Glutamatergic neuron (in vitro differentiated cells): ENCODE measurements at regions not wholly inside any gene's neighbourhood (a gene's known extent, or its start where the extent isn't known, plus 50 kb on each side); places are given as distances from the start of the nearest gene placed in this dataset.

Source experiments
- DNase-seq: peaks from one replicate; pipeline ENCODE4 v3.0.0; 2022
- H3K27ac Mint-ChIP-seq: one replicate; pipeline ENCODE4 v1.8.0; 2020; ENCODE audit warnings: mild to moderate bottlenecking, mixed read lengths, inconsistent platforms; ENCODE audit not compliant: unreplicated experiment
- H3K27me3 Mint-ChIP-seq: one replicate; pipeline ENCODE4 v1.8.0; 2020; ENCODE audit warnings: mild to moderate bottlenecking, moderate library complexity, mixed read lengths, inconsistent platforms; ENCODE audit not compliant: unreplicated experiment
- H3K36me3 Mint-ChIP-seq: one replicate; pipeline ENCODE4 v1.8.0; 2020; ENCODE audit warnings: mild to moderate bottlenecking, mixed read lengths, inconsistent platforms; ENCODE audit not compliant: unreplicated experiment
- H3K4me1 Mint-ChIP-seq: one replicate; pipeline ENCODE4 v1.8.0; 2020; ENCODE audit warnings: mild to moderate bottlenecking, low read depth, mixed read lengths, inconsistent platforms; ENCODE audit not compliant: unreplicated experiment
- H3K4me3 Mint-ChIP-seq: one replicate; pipeline ENCODE4 v1.8.0; 2020; ENCODE audit warnings: mild to moderate bottlenecking, mixed read lengths, inconsistent platforms; ENCODE audit not compliant: unreplicated experiment
- H3K9me3 Mint-ChIP-seq: one replicate; pipeline ENCODE4 v1.8.0; 2020; ENCODE audit warnings: mild to moderate bottlenecking, moderate library complexity, mixed read lengths, inconsistent platforms; ENCODE audit not compliant: unreplicated experiment
- TF ChIP-seq, protein P1 (sequence below): fragments of 200-600 bp; sonication (generic); IDR thresholded peaks from one replicate; pipeline ENCODE4 v1.5.0; 2021; ENCODE audit not compliant: partially characterized antibody, unreplicated experiment

DNA sequence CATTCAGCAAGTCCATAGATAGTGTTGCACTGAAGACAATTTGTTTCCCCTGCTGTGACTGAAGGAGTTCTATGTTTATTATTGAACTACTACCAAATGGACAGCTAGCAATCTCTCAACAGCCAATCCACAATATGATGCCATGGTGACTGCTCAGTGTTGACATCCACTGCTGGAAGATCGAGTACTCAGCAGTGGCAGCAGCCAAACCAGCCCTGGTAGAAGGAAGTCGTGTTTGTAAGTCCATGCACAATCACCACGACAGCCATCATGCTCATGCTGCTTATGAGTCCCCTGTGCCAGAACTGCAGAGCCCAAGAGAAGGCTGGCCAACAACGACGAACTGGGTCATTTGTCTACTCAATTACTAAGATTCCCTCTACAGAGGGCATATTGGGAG lies 66.4 kb downstream of the OSR1 start:
- TF ChIP-seq, protein P1, sequence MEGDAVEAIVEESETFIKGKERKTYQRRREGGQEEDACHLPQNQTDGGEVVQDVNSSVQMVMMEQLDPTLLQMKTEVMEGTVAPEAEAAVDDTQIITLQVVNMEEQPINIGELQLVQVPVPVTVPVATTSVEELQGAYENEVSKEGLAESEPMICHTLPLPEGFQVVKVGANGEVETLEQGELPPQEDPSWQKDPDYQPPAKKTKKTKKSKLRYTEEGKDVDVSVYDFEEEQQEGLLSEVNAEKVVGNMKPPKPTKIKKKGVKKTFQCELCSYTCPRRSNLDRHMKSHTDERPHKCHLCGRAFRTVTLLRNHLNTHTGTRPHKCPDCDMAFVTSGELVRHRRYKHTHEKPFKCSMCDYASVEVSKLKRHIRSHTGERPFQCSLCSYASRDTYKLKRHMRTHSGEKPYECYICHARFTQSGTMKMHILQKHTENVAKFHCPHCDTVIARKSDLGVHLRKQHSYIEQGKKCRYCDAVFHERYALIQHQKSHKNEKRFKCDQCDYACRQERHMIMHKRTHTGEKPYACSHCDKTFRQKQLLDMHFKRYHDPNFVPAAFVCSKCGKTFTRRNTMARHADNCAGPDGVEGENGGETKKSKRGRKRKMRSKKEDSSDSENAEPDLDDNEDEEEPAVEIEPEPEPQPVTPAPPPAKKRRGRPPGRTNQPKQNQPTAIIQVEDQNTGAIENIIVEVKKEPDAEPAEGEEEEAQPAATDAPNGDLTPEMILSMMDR, result no peak
- H3K27ac Mint-ChIP-seq, result no peak overlapping the region
- no peaks in the 10 kb centered on the region for H3K4me1 Mint-ChIP-seq
- H3K4me3 Mint-ChIP-seq, result no peak overlapping the region
- H3K9me3 Mint-ChIP-seq, result no peaks in the 10 kb centered on the region
- no peaks in the 10 kb centered on the region for H3K27me3 Mint-ChIP-seq
- H3K36me3 Mint-ChIP-seq, result no peaks in the 10 kb centered on the region
- DNase-seq, result no peak

DNA sequence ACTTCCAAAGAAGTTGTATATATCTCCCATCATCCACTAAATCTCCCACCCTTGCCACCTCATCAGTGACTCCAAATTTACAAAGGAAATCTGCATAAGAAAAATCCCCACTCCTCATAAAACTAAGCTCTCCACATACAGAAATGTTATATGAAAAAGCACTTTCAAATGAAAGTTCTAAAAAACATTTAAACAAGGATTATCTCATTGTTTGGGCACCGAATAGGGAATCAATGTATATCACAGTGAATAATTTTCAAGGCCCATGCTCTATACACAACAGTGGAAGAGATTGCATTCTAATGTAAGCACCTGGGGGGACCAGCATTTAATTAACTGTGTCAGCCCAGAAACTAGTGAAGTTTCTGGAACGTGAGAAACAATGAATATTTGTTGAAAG lies 70.1 kb downstream of the OSR1 start:
- no peaks in the 10 kb centered on the region for H3K9me3 Mint-ChIP-seq
- TF ChIP-seq, protein P1, result no peak
- no peaks in the 10 kb centered on the region for H3K36me3 Mint-ChIP-seq
- H3K27ac Mint-ChIP-seq, result no peak overlapping the region
- no peak for DNase-seq
- H3K4me1 Mint-ChIP-seq, result no peaks in the 10 kb centered on the region
- no peaks in the 10 kb centered on the region for H3K27me3 Mint-ChIP-seq
- no peak overlapping the region for H3K4me3 Mint-ChIP-seq

DNA sequence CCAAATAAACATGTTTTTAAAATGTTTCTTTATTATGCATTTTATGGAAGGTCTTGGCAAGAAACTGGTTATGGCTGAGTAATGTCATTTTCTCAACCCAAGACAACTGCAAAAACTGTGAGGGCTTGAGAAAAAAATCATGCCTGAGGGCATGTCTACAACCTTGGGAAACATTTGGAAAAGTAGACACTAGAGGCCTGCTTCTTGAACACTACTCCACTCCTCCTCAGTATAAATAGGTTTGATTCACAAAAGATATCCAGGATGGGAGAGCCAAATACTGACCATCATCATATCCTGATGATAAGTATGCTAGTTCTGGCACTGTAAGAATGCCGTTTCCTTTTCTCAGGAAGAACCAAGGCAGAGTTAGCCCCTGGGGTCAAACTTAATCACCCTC lies 71.1 kb downstream of the OSR1 start:
- Mint-ChIP-seq H3K4me3 (no peak overlapping the region), H3K9me3 (no peaks in the 10 kb centered on the region), H3K27me3 (peaks cover 2% of the 10 kb centered on the region), H3K4me1 (no peaks in the 10 kb centered on the region), H3K27ac (no peak overlapping the region), H3K36me3 (no peaks in the 10 kb centered on the region)
- no peak for DNase-seq
- TF ChIP-seq, protein P1, result no peak

DNA sequence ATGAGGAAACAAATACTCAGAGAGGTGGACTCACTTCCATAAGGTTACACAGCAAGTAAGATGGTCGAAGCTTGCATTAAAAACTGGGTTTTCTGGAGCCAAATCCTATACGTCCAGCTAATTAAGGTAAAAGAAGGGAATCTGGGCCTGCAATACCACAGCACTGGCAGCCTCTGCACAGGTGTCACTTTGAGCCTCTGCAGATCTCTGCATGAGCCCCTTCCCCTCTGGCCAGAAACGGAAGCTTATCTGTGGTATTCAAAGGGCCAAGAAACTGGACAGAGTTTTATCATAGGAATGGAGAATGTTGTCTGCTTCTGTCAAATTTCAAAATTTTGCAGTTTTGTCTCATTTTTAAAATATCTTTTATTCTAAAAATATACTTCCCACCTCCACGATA lies 76.1 kb downstream of the OSR1 start:
- TF ChIP-seq, protein P1, result no peak
- no peak overlapping the region for H3K27ac Mint-ChIP-seq
- peaks cover 2% of the 10 kb centered on the region for H3K27me3 Mint-ChIP-seq
- no peaks in the 10 kb centered on the region for H3K4me1 Mint-ChIP-seq
- H3K9me3 Mint-ChIP-seq, result no peaks in the 10 kb centered on the region
- no peak overlapping the region for H3K4me3 Mint-ChIP-seq
- no peak for DNase-seq
- H3K36me3 Mint-ChIP-seq, result no peaks in the 10 kb centered on the region

DNA sequence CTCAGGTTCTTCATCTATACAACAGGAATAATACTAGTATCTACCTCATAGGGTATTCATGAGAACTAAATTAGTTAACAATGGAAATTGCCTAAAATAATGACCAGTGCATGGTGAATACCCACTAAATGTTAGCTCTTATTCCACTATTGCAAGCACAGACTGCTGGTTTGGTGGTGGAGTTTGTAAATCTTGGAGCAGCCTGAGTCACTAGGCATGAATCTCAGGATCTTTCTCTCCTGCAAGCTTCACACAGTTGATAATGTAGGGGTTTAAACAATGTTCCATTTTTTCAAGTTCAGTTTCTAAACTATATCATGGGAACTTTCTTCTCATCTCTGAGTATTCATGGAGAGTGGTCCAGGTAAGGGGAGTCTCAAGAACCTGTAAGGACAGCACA lies 84.0 kb downstream of the OSR1 start:
- no peak overlapping the region for H3K27ac Mint-ChIP-seq
- TF ChIP-seq, protein P1, result no peak
- no peak for DNase-seq
- no peaks in the 10 kb centered on the region for H3K27me3 Mint-ChIP-seq
- H3K4me1 Mint-ChIP-seq, result no peaks in the 10 kb centered on the region
- no peaks in the 10 kb centered on the region for H3K36me3 Mint-ChIP-seq
- no peak overlapping the region for H3K4me3 Mint-ChIP-seq
- H3K9me3 Mint-ChIP-seq, result no peaks in the 10 kb centered on the region
